HG03565 (cell line): ENCODE measurements at regions not wholly inside any gene's neighbourhood (a gene's known extent, or its start where the extent isn't known, plus 50 kb on each side); places are given as distances from the start of the nearest gene placed in this dataset.

Experiments used
- ATAC-seq: cut with Tn5 transposase; IDR thresholded peaks from one replicate; pipeline ENCODE4 v1.9.1; 2021; ENCODE audit warnings: mild to moderate bottlenecking, moderate library complexity; ENCODE audit not compliant: unreplicated experiment

GRCh38 chr2:7940723-7941122 lies 741.1 kb upstream of the ID2 start:
- ATAC-seq: no peak

DNA sequence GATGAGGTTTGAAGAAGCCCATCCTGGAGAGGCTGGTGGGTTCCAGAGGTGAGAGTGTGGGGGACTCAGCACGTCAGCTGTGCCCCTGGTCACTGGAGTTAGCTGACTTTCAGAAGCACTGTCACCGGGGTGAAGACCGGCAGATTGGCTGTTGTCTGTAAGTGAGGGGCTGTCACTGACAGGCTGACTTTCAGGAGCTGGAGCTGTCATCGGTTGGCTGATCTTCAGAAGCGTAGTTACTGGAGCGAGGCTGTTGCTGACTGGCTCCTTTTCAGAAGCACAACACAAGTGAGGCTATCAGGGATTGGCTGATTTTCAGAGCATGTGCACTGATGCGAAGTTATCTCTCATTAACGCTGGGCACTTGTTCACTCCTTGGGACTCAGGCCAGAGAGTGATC lies 738.4 kb upstream of the ID2 start:
- no peak for ATAC-seq

GRCh38 chr2:7945026-7945425 lies 736.8 kb upstream of the ID2 start:
- ATAC-seq: no peak

GRCh38 chr2:7950035-7950612 lies 731.7 kb upstream of the ID2 start:
- no peak for ATAC-seq

- ATAC-seq: no peak
These were observed 730.9 kb upstream of the ID2 start for GRCh38 chr2:7951001-7951400.

GRCh38 chr2:7951490-7951889 lies 730.4 kb upstream of the ID2 start:
- no peak for ATAC-seq

- no peak for ATAC-seq
These were observed 729.7 kb upstream of the ID2 start for GRCh38 chr2:7952046-7952745.

GRCh38 chr2:7953195-7953594 lies 728.7 kb upstream of the ID2 start:
- ATAC-seq: no peak

GRCh38 chr2:7954234-7954633 lies 727.6 kb upstream of the ID2 start:
- no peak for ATAC-seq

DNA sequence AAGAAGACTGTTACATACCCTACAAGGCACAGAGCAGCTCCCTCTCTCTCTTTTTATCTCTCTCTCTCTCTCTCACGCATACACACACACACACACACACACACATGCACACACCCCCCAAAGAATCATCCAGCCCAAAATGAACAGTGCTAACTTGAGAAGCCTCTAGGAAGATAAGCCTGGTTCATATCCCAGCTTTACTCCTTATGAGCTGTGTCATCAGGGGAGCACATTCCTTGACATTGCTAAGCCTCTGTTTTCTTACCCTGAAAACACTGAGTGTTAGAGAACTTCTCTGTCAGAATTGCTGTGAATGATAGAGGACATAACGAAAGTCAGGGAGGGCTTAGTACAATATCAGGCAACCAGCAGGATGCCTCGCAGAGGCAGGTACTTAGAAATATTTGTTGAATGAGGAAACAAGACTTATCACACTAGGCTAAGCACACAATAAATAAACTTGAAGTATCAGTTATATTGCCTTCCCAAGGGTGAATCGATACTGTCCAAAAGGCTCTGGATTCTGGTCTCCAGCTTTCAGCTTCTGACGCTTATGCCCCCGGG lies 725.6 kb upstream of the ID2 start:
- no peak for ATAC-seq

DNA sequence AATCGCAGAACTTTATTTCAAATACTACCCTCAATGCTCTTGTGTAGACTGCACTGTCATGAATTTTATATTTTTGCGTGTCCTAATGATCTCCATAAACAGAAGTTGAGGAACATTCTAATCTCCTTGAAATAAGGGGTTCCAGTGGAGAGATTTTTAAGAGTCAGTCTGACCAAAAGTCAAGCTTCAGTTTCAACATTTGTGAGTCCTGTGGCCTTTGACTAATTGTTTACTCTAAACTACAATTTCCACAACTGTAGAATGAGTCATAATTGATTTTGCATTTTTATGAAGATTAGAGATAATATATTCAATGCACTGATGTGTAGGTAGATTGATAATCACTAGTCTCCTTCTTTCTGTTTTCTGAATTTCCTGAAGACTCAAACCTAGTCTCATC lies 720.3 kb upstream of the ID2 start:
- no peak for ATAC-seq

DNA sequence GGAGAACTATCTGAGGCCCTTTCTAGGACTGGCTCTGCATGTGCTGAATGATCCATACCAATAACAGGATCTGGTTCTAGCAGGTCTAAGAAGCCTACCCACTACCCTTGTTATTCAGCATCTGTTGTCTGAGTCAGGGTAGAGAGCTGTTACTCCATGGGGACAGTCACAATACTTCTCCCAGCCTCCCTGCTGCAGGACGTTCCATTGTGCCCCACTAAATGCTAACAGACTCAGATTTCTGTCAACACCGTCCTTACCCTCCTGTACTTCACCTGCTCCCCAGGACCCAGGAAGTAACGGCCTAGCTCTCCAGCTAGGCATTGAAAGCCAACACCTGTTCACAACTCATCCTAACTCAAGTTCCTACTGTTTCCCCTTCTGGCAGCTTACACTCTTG lies 719.7 kb upstream of the ID2 start:
- ATAC-seq: no peak

GRCh38 chr2:7963787-7964186 lies 718.1 kb upstream of the ID2 start:
- ATAC-seq: no peak

DNA sequence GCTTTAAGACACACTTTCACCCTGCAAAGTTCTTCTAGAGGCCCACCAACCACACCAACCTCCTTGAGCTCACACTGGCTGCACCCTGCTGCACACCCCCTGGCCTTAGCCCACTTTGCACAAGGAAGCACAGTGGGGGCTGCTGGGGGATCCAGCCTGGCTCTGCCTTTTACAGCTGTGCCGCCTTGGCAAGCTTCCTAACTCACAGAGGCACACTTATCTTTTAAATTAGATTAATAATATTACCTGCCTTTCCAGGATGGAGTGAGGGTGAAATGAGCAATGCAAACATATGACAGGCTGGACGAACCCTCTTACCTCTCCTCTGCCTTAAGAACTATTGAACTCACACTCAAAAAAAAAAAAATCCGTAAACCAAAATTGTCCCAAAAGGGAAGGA lies 715.8 kb upstream of the ID2 start:
- no peak for ATAC-seq

- ATAC-seq: no peak
These were observed 714.0 kb upstream of the ID2 start for GRCh38 chr2:7967707-7968405.

DNA sequence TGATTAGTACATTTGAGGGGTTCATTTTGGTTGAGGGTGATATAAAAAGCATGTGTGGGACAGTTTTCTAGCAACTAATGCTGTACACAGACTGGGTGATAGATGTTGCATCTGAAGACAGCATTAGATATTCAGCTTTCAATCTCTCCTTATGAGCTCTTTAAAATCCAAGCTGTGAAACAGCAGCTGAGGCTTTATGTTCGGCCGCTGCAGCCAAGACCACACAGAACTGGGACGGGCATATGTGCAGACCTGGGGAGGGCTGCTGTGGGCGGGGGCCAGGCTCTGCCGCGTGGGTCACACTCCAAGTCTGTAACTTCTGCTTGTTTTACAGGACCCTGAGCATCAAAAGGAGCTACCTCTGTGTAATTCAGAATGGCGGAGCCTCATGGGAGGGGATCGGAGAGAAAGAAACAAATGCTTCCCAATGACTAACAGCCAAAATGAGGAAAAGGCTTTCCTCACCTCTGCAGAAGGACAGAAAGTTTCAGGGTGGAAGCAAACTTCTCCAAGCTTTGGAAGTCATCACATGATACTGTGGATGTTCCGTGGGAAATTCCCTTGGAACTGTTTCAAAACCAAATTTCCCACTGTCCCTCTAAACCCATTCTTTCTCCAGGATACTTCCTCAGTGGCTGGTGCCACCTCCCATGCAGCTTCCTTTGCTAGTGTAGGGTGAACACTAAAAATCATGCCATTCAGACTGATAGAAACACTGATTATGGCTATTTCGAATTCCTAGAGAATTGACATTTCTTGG lies 711.9 kb upstream of the ID2 start:
- no peak for ATAC-seq

- no peak for ATAC-seq
These were observed 710.6 kb upstream of the ID2 start for GRCh38 chr2:7971248-7971647.

DNA sequence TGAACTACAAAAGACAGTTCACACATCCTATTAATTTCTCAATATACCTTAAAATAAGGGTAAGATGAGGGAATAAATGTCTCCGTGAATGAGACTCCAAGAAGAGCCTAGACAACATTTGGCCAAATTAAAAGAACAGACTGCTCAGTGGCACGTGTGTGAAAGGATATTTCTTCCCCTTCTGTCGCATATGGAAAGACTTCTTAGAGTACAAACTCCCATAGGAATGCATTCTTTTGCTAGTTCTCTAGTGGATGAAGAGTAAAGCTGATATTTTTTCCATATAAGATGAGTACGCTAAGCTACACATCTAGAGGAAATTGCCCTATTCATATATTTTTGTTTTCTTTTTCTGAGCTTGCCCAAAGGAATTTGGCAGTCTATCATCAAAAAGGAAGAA lies 710.0 kb upstream of the ID2 start:
- ATAC-seq: no peak

DNA sequence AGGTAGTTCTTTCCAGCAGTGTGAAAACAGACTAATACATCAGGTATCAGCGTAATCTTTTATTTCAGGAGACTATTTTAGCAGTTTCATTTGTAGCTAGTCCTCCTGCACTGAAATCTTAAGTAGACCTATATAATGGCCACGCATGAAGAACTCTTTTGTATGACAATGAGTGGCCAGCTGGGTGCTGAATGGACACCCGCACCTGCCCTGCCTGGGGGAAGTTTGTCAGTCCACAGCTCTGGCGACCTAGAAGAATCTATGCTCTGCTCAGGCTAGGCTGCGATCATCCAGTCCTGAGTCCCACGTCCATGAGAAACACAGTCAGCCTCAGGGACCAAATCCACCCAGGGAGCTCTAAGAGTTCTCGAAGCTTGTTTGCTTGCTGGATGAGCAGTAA lies 709.2 kb upstream of the ID2 start:
- no peak for ATAC-seq

DNA sequence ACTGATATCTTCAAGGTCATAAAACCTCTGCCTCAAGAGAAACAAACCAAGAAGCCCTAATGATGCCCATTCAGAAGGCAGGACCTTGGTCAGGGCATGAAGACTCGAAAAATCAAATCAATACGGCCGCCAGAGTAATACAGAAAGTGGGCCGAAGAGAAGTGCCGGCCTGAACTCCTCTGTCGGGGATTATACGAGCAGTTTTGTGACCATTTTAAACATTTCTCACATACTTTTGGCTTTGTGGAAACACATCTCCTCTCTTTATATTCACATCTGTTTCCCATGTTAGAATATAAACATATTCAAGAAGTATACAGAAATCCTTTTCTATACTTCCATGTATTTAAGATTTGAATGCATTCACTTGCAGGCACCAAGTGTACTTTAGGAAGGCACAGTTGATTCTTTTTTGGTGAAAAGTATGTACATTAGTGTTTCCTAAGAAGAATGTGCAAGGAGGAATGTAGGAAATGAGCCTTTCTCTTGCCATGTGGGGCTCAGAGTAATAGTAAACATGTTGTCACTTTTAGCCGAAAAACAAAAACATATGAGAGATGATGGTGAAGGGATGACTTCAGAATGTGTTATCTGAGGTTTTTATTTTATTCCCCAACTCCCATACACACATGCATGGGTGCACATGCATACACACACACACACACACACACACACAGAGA lies 707.9 kb upstream of the ID2 start:
- ATAC-seq: no peak

GRCh38 chr2:7974936-7975335 lies 706.9 kb upstream of the ID2 start:
- ATAC-seq: no peak
